HEK293 (cell line): ENCODE measurements at regions not wholly inside any gene's neighbourhood (a gene's known extent, or its start where the extent isn't known, plus 50 kb on each side); places are given as distances from the start of the nearest gene placed in this dataset.

Experiments
- CTCF ChIA-PET: fragments of 350-600 bp; formaldehyde crosslinking; extraction: SDS; loops from one replicate; lab custom pipeline; 2021; ENCODE audit warnings: antibody characterized with exemption; lab: Yijun Ruan, JAX
- POLR2A ChIA-PET: fragments of 300-600 bp; formaldehyde crosslinking; extraction: SDS; loops from one replicate; lab custom pipeline; 2020; ENCODE audit warnings: antibody characterized with exemption, inconsistent platforms; lab: Yijun Ruan, JAX
- H3K27ac ChIP-seq: fragments of 200-500 bp; sonication (Bioruptor generic); 2 replicates; pipeline ENCODE4 v1.5.1; 2014; ENCODE audit warnings: low read depth, low read length, control low read depth, inconsistent platforms; ENCODE audit errors: extremely low read depth
- H3K36me3 ChIP-seq, 2 experiments: fragments of 200-500 bp in 1 of 2; sonication (Bioruptor generic) in 1 of 2; 1 replicate in 1 of 2; 2 replicates in 1 of 2; pipeline ENCODE4 v1.5.1; 2014 to 2017; ENCODE audit warnings: inconsistent platforms in 2 of 2, low read length in 2 of 2; ENCODE audit not compliant: control insufficient read depth in 2 of 2, insufficient read depth in 1 of 2
- H3K4me1 ChIP-seq: fragments of 200-500 bp; sonication (Bioruptor generic); 2 replicates; pipeline ENCODE4 v1.5.1; 2014; ENCODE audit warnings: mild to moderate bottlenecking, low read length, inconsistent platforms; ENCODE audit not compliant: control insufficient read depth, insufficient read depth
- H3K4me3 ChIP-seq: 2 replicates; pipeline ENCODE4 v1.5.1; 2011; ENCODE audit warnings: low read depth, mild to moderate bottlenecking, control low read depth, low read length, moderate library complexity
- H3K9me3 ChIP-seq: fragments of 200-500 bp; sonication (Bioruptor generic); 2 replicates; pipeline ENCODE4 v1.5.1; 2014; ENCODE audit warnings: low read depth, low read length, inconsistent platforms; ENCODE audit not compliant: control insufficient read depth, insufficient read depth
- KLF1 ChIP-seq: fragments of 450-650 bp; formaldehyde crosslinking; IDR thresholded peaks from 2 replicates; pipeline ENCODE4 v1.5.1; 2016; ENCODE audit warnings: missing biosample characterization, missing genetic modification characterization
- KLF10 ChIP-seq: fragments of 450-650 bp; IDR thresholded peaks from 2 replicates; pipeline ENCODE4 v1.5.1; 2018; ENCODE audit warnings: missing biosample characterization, mild to moderate bottlenecking, missing genetic modification characterization
- KLF8 ChIP-seq: fragments of 450-650 bp; formaldehyde crosslinking; IDR thresholded peaks from 2 replicates; pipeline ENCODE4 v1.5.1; 2016; ENCODE audit warnings: missing biosample characterization, missing genetic modification characterization
- OVOL3 ChIP-seq: fragments of 450-650 bp; formaldehyde crosslinking; IDR thresholded peaks from 2 replicates; pipeline ENCODE4 v1.5.1; 2016; ENCODE audit warnings: missing biosample characterization, missing genetic modification characterization
- PRDM2 ChIP-seq: fragments of 450-650 bp; formaldehyde crosslinking; IDR thresholded peaks from 2 replicates; pipeline ENCODE4 v1.5.1; 2016; ENCODE audit warnings: missing biosample characterization, missing genetic modification characterization, borderline replicate concordance
- ZBTB1 ChIP-seq: fragments of 450-650 bp; formaldehyde crosslinking; IDR thresholded peaks from 2 replicates; pipeline ENCODE4 v1.5.1; 2016; ENCODE audit warnings: missing biosample characterization, missing genetic modification characterization
- ZBTB26 ChIP-seq: fragments of 450-650 bp; formaldehyde crosslinking; optimal IDR thresholded peaks from 2 replicates; pipeline ENCODE3; 2016; ENCODE audit warnings: missing biosample characterization, mild to moderate bottlenecking, missing genetic modification characterization
- ZFP69B ChIP-seq: fragments of 450-650 bp; formaldehyde crosslinking; IDR thresholded peaks from 2 replicates; pipeline ENCODE4 v1.5.1; 2016; ENCODE audit warnings: missing biosample characterization, missing genetic modification characterization
- ZNF121 ChIP-seq: fragments of 450-650 bp; formaldehyde crosslinking; IDR thresholded peaks from 2 replicates; pipeline ENCODE4 v1.5.1; 2016; ENCODE audit warnings: missing biosample characterization, missing genetic modification characterization
- ZNF214 ChIP-seq: fragments of 450-650 bp; formaldehyde crosslinking; IDR thresholded peaks from 2 replicates; pipeline ENCODE4 v1.5.1; 2017; ENCODE audit warnings: missing biosample characterization, mild to moderate bottlenecking, missing genetic modification characterization, borderline replicate concordance
- ZNF404 ChIP-seq: fragments of 450-650 bp; formaldehyde crosslinking; IDR thresholded peaks from 2 replicates; pipeline ENCODE4 v1.5.1; 2017; ENCODE audit warnings: missing biosample characterization, missing genetic modification characterization
- ZNF416 ChIP-seq: fragments of 450-650 bp; formaldehyde crosslinking; IDR thresholded peaks from 2 replicates; pipeline ENCODE4 v1.5.1; 2016; ENCODE audit warnings: missing biosample characterization, missing genetic modification characterization
- ZNF518A ChIP-seq: fragments of 450-650 bp; formaldehyde crosslinking; conservative IDR thresholded peaks from 2 replicates; pipeline ENCODE4 v1.5.1; 2016; ENCODE audit warnings: low read depth, missing biosample characterization, missing genetic modification characterization
- ZNF621 ChIP-seq: fragments of 450-650 bp; formaldehyde crosslinking; IDR thresholded peaks from 2 replicates; pipeline ENCODE4 v1.5.1; 2017; ENCODE audit warnings: missing biosample characterization, missing genetic modification characterization
- ZNF645 ChIP-seq: fragments of 450-650 bp; formaldehyde crosslinking; IDR thresholded peaks from 2 replicates; pipeline ENCODE4; 2016; ENCODE audit warnings: missing biosample characterization, missing genetic modification characterization

- no peak for TF ChIP-seq PRDM2 (tag by site-specific recombination)
- TF ChIP-seq, all 188 proteins: peak for 0
Observed at GRCh38 chr13:61128850-61129645, 286.6 kb downstream of the PCDH20 start (continued).

- no peaks in the 10 kb centered on the region for H3K36me3 ChIP-seq
- H3K9me3 ChIP-seq = no peaks in the 10 kb centered on the region
- no peak overlapping the region for H3K4me3 ChIP-seq
- ChIA-PET CTCF (interaction anchor here (0.6 kb wide), 1 partner anchor 286 kb away, joined by 3 read pairs; no protein-coding TSS in a partner anchor), POLR2A (no interaction called here)
- no peak for TF ChIP-seq ZBTB1 (tag by site-specific recombination)
- TF ChIP-seq ZNF518A (tag by site-specific recombination) = no peak
- no peak for TF ChIP-seq ZNF416 (tag by site-specific recombination)
- TF ChIP-seq ZNF121 (tag by site-specific recombination) = no peak
- TF ChIP-seq OVOL3 (tag by site-specific recombination) = no peak
- TF ChIP-seq KLF8 (tag by site-specific recombination) = no peak
- no peak for TF ChIP-seq ZNF404 (tag by site-specific recombination)
- no peak for TF ChIP-seq KLF1
- no peak for TF ChIP-seq KLF10 (tag by site-specific recombination)
- no peak for TF ChIP-seq ZNF621 (tag by site-specific recombination)
- TF ChIP-seq ZNF214 (tag by site-specific recombination) = no peak
- TF ChIP-seq ZNF645 (tag by site-specific recombination) = no peak
- TF ChIP-seq ZFP69B (tag by site-specific recombination) = no peak
- no peak for TF ChIP-seq ZBTB26
- H3K27ac ChIP-seq = no peak overlapping the region
- H3K4me1 ChIP-seq = no peaks in the 10 kb centered on the region
Observed at GRCh38 chr13:61123538-61124289, 291.9 kb downstream of the PCDH20 start.
